ENCODE measurements at regions not wholly inside any gene's neighbourhood (a gene's known extent, or its start where the extent isn't known, plus 50 kb on each side); places are given as distances from the start of the nearest gene placed in this dataset.

DNA sequence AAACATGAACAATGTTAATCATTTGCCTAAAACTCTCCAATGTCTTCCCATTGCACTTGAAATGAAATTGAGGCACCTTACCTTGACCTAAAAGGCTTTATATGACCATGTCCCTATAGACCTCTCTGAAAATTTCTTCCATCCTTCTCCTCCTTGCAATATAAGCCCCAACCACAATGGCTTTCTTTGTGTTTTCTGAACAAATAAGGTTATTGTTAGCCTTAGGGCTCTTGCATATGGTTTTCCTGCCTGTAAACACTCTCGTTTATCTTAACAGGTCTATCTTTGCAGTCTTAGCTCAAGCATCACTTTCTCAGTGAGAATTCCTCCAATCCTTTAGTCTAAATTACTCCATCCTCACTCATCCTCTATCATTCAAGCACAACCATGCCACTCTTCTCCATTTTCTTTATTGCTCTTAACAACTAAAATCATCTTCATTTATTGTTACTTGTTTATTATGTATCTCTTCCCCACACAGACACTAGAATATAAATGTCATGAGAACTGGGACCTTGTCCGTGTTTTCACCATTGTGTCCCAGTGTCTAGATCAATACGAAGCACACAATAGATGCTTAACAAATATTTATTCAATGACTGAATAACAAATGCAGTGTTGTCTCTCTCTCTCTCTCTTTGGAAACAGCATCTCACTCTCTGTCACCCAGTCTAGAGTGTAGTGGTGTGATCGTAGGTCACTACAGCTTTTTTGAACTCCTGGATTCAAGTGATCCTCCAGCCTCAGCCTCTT, 129.3 kb downstream of the RDH14 start:
- H3K27ac ChIP-seq, result no peak overlapping the region
- no peak for DNase-seq (ENCODE audit: low read depth, low spot score)

DNA sequence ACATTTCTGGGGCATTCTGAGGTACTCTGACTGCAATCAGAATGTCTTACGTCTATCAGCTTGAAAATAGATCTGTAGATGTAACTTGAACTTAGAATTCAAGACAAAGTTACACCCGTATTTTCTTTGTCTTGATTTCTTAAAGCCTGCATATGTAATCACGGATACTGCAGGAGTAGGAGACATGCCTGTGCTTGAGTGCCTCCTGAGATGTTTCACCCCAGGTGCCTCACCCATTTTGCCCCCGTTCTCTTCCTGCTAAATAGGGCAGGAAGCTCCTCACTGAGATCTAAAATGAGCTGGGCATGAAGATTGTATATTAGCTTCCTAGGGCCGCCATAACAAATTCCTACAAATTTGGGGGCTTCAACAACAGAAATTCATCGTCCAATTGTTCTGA, 131.9 kb downstream of the RDH14 start:
- DNase-seq (ENCODE audit: low read depth, low spot score), result no peak

DNA sequence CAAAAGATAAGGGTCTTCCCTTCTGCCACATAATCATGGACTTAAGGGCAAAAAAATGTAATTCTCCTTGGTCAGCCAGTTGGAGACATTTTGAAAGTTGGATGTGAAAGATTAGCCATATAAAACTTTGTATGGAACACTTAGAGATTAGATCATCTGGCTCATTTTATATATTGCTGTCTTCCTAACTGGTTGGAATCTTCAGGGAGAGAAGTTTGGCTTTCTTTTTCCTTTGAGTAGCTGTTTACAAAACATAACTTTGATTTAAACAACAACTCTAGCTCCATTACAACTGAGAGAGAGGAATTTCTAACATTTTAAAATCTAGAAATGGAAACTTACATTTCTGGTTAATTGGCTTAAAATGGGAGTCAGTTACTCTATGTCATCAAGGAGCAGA, 132.7 kb downstream of the RDH14 start:
- no peak overlapping the region for H3K27ac ChIP-seq

More for the DNA sequence above, 131.9 kb downstream of the RDH14 start:
- no peak overlapping the region for H3K27ac ChIP-seq

DNA sequence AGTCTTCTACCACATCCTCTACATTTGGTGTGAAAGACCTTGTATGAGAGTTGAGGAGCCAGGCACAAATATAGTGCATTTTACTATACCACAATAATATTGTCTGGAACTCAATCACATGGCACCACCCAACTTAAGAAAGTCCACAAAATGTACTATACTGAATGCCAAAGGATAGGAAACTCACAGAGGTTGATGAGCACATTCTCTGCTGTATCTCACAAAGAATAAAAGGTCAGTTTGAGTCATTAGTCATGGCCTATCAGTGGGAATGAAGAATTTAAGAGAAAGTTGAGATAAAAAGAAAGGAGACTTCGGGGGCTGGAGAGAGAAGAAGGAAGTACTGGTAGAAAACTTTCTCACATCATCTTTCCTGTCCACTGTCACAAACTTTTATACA, 134.3 kb downstream of the RDH14 start:
- no peak for DNase-seq (ENCODE audit: low read depth, low spot score)

More for the DNA sequence above, 132.7 kb downstream of the RDH14 start:
- no peak for DNase-seq (ENCODE audit: low read depth, low spot score)

DNA sequence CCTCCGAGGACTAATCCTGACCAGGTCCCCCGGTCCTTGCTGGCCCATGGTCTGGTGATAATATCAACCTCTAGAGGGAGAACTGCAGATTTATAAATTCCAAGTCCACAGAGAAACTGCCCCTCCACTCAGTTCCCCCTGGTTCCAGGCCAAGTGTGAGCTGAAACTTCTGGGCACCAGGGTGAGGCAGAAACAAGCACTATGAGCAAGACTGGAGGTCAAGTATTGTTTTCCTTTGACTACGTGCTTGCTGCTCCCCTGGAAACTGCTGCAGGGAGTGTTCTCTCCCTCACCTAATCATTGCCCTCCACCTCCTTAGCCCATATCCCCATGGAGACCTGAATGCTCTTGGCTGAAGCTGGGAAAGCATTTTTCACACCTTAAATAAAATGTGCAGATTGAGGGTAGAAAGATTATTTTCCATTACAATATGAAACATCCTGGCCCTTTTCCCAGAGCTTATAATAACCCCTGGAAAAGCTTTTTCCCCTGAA, 135.2 kb downstream of the RDH14 start:
- H3K27ac ChIP-seq, result no peak overlapping the region
- no peak for DNase-seq (ENCODE audit: low read depth, low spot score)

More for the DNA sequence above, 134.3 kb downstream of the RDH14 start:
- no peak overlapping the region for H3K27ac ChIP-seq

DNA sequence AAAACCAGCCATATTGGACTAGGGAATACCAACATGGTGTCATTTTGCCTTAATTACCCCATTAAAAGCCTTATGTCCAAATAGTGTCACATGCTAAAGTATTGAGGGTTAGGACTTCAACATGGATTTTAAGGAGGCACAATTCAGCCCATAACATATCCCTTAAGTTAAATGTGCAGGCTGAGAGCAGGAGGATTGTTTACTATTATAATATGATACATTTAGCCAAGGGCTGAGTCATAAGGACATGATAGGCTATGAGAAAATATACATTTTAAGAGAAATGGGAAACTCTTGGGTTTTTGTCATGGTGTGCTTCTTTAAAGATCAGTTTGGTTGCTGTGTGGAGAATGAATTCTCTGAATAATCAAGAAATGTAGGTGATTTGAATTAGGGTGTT, 136.8 kb downstream of the RDH14 start:
- H3K27ac ChIP-seq, result no peak overlapping the region
- DNase-seq (ENCODE audit: low read depth, low spot score), result no peak

DNA sequence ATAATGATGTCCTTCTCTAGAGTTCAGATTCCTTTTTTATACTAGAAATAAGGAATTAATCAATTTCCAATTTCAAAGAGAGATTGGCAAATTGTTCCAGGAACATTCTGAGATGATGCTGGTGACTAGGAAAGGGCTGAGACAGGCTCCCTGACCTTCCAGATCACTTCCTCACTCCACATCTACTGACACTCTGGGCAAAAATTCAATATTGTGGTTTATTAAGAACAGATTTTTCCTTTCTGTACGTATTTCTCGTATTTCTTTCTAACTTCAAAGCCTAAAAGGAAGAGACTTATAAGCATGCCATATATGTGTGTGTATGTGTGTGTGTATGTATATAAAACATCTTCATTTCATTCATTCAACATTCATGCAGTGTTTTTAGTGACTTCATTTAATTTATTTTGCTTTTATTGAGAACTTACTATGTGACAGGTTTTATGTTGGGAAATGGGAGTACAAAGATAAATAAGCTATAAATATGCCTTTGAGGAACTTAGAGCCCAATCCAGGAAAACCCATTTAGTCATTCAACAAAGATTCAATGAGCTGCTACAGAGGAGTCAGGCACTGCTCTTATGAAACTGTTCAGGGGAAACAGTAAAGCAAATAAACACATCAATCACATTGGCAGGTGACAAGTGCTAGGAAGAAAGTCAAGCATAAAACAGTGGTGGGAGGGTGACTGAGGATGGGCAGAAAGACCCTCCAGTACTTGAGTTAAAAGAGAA, 137.9 kb downstream of the RDH14 start:
- no peak overlapping the region for H3K27ac ChIP-seq
- DNase-seq (ENCODE audit: low read depth, low spot score), result no peak

DNA sequence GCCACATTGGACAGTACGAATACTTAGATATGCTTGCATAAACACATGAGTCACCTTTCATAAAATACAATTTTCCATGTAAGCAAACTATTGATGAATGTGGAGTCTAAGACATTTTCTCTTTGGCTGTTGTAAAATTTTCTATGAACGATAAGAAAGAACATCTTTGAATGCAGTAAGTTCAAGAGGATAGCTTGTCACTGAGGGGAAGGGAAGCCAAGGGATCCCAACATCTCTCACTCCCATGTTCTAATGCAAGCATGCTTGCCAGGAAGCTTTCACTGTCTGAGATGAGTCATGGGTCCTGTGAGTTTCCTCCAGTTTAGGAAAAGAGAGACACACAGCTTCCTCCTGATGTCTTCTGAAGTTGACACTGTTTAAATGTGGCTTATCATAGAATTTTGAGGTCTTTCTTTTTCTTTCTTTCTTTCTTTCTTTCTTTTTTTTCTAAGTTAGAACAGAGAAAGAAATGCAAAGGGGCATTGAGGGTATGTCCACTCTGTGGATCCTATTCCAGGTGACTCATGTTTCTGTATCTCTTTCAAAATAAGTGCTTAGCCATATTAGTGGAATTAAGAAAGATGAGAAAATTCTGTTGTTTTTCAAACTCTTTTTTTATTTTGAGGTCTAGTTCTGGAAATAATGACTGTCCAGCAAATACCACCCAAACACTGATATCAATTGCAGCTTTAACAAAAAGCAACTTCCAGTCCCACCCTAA, 146.6 kb downstream of the RDH14 start:
- DNase-seq (ENCODE audit: low read depth, low spot score), result peak; percentile 40

DNA sequence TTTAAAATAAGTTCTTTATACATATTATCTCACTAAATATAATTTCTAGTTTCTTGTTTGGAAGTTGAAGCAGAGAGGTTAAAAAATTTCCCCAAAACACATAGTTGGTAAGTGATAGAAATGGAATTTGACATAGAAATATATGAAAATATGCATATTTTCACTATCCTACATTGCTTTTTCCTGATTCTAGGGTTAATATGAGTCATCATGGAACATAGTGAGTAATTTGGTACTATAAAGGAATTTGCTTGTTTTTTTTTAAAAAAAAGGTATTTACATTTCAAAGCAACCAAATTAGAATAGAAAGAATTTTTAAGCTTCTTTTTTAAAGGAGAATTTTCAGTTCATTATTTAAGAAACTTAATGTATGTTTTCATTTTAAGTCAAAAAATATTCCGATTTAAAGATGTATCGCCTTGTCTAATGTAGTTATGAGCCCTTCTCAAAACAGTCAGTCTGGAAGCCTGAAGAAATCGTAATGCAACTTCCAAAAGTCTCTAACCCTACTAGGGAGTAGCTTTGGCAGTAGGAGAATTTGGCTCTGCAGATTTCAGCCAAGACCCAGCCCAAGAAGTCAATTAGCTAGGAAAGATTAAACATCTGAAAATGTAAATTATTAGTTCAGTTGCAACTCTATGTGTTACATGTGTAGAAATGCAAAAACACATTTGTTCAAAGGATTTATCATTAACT, 147.3 kb downstream of the RDH14 start:
- peak overlapping the region; percentile 16 for H3K27ac ChIP-seq
- DNase-seq (ENCODE audit: low read depth, low spot score), result no peak

More for the DNA sequence above, 146.6 kb downstream of the RDH14 start:
- peak overlapping the region; percentile 16 for H3K27ac ChIP-seq

DNA sequence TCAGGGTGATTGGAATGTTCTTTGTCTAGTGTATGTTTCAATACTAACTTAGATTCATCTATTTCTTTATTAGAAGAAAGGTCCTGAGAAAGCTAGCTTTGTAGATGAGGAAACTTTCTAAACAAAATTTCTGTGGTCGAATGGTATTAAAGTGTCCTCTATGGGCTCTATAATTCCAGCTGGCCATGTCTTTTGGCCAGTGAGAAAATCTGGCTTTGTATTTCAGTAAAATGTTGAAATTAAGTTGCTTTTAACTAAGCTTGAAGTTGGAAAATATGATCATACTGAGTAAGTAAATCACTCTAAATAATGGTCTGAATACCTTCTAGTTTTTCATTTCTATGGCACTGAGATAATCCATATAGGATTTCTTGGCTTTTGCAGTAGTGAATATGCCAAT, 148.8 kb downstream of the RDH14 start:
- no peak overlapping the region for H3K27ac ChIP-seq
- no peak for DNase-seq (ENCODE audit: low read depth, low spot score)

DNA sequence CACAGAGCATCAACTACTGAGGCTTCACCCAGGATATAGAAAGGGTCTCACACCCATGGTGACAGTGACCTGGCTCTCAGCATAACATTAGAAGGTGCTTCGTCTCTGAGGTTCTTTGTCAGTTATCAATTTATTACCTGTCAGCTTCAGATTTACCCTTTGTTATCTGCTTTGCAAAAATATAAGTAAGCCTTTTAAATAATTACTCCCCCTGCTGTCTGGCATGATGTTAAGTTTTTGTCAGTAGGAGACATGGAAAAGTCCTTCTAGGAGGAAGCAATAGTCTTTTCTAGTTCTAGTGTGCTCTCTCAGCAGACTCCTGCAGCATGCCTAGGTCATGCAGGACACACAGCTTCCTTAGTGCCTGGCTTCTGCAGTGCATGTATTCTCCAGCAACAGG, 149.9 kb downstream of the RDH14 start:
- no peak for DNase-seq (ENCODE audit: low read depth, low spot score)
- H3K27ac ChIP-seq, result no peak overlapping the region

DNA sequence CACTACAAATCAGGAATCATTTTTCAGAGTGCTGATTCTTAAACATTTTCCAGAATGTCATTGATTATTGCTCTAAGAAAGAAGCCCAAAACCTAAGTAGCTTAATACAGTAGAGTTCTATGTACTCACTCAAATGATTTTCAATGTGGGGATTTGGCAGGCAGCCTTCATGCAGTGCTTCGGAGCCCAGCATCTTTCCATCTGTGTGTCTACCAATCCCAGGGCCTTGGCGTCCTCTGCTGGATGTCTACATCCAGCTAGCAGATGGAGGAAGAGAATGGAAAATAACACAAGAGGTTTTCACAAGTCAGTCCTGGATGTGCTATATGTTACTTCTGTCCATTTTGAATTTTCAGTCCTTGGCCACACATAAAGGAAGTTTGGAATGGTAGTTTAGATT, 151.8 kb downstream of the RDH14 start:
- no peak overlapping the region for H3K27ac ChIP-seq
- no peak for DNase-seq (ENCODE audit: low read depth, low spot score)

DNA sequence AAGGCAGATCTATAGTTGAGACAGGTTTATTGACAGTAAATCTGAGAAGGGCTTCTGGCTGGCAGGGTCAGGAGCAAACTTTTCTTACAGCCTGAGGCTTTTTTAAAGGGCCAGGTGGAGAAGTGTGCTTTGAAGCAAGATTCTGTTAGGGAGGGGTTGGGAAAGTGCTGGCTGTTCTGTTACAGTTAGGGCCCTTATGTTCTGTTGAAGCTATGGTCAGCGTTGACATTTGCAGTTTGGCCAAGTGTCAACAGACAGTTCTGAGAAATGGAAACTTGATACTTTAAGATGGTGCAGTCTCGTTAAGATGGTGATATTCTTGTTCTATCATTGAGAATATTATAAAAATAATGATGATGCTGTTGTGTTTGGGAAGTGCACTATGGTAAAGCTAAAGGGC, 154.2 kb downstream of the RDH14 start:
- no peak overlapping the region for H3K27ac ChIP-seq
- DNase-seq (ENCODE audit: low read depth, low spot score), result no peak

DNA sequence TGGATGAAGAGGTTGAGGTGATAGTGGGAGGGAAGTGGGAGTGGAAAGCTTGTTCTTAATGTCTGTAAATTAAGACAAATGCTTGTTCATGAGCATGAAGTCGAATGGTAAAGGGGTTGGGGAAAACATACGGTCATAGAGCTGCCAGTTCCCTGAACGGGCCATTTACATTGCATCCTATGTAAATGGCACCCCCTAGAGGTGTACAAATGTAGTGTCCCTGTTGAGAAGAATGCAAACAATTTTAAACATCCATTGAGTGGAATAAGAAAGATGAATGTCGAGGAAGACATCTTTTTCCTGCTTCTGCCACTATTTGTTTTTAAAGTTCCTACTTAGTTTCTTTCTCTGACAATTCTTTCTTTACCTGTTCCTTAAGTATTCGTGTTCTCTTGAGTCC, 155.7 kb downstream of the RDH14 start:
- no peak for DNase-seq (ENCODE audit: low read depth, low spot score)
- no peak overlapping the region for H3K27ac ChIP-seq

DNA sequence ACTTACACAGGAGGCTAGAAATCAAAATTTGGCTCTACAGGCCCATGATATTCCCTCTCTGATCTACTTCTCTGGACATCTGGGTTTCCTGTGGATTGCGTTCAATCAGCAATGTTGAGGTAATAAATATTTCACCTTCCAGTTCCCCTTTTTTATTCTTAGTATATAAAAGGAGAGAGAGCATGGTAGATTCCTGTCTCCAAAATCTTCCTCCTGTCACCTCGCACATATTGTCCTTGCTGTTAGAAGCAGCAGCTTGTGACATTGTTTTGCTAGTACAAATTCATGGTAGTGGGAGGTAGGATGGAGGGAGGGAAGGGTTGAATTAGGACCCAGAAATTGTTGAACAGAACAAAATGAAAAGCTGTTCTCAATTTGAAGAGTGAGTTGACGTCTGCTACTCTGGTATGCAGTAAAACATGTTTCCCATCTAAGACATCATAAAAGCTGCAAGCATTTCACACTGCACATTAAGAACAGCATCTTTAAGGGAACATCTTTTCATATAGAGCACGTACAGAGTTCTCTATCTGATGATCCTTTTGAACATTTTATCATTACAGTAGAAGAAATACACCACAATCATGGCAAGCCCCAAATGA, 156.4 kb downstream of the RDH14 start:
- H3K27ac ChIP-seq, result no peak overlapping the region
- DNase-seq (ENCODE audit: low read depth, low spot score), result no peak

DNA sequence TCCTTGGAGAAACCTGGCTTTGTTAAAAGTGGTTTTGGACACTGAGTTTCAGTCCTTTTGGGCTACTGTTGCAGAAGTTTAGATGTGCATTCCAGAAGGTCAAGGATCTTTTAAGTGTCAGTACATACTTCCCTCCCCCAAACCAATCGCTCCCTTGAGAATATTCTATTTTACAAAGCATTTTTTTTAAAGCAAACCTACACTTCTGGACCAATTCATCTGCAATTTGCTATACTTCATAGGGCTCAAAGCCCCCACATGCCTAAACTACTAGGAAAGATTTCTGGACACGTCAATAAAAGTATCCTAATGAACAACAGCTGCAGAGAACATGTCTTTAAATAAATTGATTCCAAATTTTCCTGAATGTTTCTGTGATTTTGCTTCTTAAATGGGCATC, 157.6 kb downstream of the RDH14 start:
- no peak overlapping the region for H3K27ac ChIP-seq
- DNase-seq (ENCODE audit: low read depth, low spot score), result no peak

DNA sequence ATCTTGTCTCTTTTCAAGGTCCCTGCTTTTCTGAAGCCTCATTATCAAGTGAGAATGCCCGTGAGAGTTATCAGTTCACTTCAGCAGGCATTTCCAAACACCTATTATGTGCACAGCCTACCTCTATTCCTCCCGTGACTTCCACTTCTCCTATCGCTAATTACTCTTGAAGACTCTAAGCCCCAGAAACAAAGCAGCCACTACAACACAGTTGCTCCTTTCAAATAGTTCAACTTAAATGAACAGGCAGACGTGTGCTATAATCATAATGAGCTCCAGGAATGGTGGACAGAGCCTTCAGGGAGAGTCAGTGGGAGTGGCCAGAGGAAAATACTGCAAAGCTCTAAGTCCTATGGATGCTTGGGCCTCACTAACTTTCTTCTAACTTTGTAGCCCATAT, 159.0 kb downstream of the RDH14 start:
- H3K27ac ChIP-seq, result no peak overlapping the region
- no peak for DNase-seq (ENCODE audit: low read depth, low spot score)

DNA sequence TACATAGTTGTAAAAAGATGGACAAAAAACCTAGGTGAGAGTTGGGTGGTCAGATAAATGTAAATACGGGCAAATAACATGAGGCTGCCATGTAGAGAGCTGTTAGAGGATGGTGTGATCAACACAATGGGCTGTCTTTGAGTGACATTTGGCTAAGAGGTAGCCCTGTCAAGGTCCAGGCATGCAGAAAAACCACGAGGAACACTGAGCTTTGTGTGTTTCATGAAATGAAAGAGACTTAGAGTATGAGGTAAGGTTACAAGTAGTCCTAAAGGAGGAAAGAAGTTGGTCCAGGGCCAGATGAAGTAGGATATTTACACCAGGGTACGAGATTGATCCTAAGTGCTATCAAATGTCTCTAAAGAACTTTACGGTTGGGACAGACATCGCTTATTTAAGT, 160.9 kb downstream of the RDH14 start:
- no peak for DNase-seq (ENCODE audit: low read depth, low spot score)
- H3K27ac ChIP-seq, result no peak overlapping the region

DNA sequence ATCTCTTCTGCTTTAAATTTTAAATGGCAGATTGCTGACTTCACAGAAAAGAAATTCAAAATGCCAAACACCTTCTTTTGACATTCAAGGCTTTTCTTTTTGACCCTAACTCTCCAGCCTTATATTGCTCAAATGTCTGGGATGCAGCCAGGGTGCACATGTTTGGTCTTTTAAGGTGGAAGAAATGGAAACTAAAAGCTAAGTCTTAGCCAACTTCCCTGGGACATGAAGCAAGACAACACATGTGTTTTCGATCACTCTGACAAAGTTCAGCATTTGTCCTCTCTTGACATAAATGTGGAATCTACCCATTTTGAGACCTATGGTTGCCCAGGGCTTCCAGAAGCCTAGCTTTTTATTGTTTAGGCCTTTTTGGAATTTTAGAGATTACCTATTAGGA, 161.6 kb downstream of the RDH14 start:
- no peak for DNase-seq (ENCODE audit: low read depth, low spot score)

More for the DNA sequence above, 161.6 kb downstream of the RDH14 start:
- no peak overlapping the region for H3K27ac ChIP-seq
